Islet of Langerhans (tissue), 1 donor: ENCODE measurements at regions not wholly inside any gene's neighbourhood (a gene's known extent, or its start where the extent isn't known, plus 50 kb on each side); places are given as distances from the start of the nearest gene placed in this dataset.
A peak's percentile ranks its signal among the peaks of the same experiment; 100 is the strongest.

Experiments
- FAIRE-seq: peaks from one replicate; lab custom pipeline; 2011; peaks lifted over from hg19 to GRCh38; lab: Jason Lieb, UNC

- no peak for FAIRE-seq
Measured at GRCh38 chr18:42632801-42633200, 482.7 kb downstream of the RIT2 start.

GRCh38 chr18:42635378-42636048 lies 480.0 kb downstream of the RIT2 start:
- FAIRE-seq, result no peak

GRCh38 chr18:42636309-42636708 lies 479.2 kb downstream of the RIT2 start:
- peak; percentile 97 for FAIRE-seq

GRCh38 chr18:42640160-42640559 lies 475.3 kb downstream of the RIT2 start:
- no peak for FAIRE-seq

GRCh38 chr18:42641996-42642395 lies 473.5 kb downstream of the RIT2 start:
- FAIRE-seq, result no peak

GRCh38 chr18:42644729-42645131 lies 470.8 kb downstream of the RIT2 start:
- FAIRE-seq, result no peak

GRCh38 chr18:42649331-42650035 lies 466.0 kb downstream of the RIT2 start:
- no peak for FAIRE-seq

- FAIRE-seq, result no peak
Measured at GRCh38 chr18:42654556-42654955, 460.9 kb downstream of the RIT2 start.

- no peak for FAIRE-seq
Measured at GRCh38 chr18:42657551-42657950, 457.9 kb downstream of the RIT2 start.

GRCh38 chr18:42658171-42658570 lies 457.3 kb downstream of the RIT2 start:
- no peak for FAIRE-seq

GRCh38 chr18:42659187-42659586 lies 456.3 kb downstream of the RIT2 start:
- FAIRE-seq, result no peak

GRCh38 chr18:42670860-42671259 lies 444.6 kb downstream of the RIT2 start:
- FAIRE-seq, result no peak

GRCh38 chr18:42675810-42676209 lies 439.7 kb downstream of the RIT2 start:
- no peak for FAIRE-seq

GRCh38 chr18:42683094-42683493 lies 432.4 kb downstream of the RIT2 start:
- FAIRE-seq, result no peak

- no peak for FAIRE-seq
Measured at GRCh38 chr18:42689310-42689709, 426.2 kb downstream of the RIT2 start.
